Fibroblast of skin of right biceps (primary cell): ENCODE measurements at regions not wholly inside any gene's neighbourhood (a gene's known extent, or its start where the extent isn't known, plus 50 kb on each side); places are given as distances from the start of the nearest gene placed in this dataset.
"Not testable (repeated sequence)": the region's sequence is repeated elsewhere in the genome, so short reads cannot be mapped to it uniquely, and the experiment has no call there.

Experiments
- DNase-seq: peaks from one replicate; pipeline ENCODE4 v3.0.0-alpha.2; 2013

DNA sequence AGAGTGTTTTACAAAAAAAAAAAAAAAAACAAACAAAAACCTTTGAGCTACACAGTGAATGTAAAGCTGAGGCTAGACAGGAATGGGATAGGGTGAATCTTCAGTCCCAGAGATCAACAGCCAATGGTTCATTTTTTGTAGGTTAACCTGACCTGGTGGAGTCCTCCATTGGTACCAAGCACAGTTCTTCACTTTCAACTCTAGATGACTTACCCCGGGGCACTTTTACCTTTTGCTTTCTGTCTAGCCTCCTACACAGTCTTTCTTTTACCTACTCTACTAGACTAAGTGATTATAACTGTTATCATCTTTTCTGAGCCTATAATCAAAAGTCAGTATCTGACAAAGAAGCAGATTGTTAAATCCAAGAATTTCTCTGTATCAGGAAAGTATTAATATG is 50.9 kb downstream of the ANXA2R start:
- no peak for DNase-seq

DNA sequence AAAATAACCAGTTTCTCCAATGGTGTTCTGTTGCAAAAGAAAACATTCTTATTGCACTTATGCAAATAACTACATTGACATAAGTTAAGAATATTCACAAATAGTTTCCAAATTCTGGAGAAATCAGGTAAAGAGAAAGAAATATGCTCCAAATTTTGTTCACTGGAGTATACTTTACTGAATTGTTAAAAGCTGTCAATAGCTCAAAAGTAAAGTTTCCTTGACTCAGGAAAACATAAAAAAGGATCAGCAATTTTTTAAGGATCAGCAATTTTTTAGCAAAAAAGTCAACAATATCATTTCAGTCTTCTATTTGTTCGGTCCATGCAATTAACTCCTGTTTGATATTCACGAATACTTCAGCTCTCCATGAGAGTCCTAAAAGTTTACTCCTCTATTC is 51.6 kb downstream of the ANXA2R start:
- no peak for DNase-seq

DNA sequence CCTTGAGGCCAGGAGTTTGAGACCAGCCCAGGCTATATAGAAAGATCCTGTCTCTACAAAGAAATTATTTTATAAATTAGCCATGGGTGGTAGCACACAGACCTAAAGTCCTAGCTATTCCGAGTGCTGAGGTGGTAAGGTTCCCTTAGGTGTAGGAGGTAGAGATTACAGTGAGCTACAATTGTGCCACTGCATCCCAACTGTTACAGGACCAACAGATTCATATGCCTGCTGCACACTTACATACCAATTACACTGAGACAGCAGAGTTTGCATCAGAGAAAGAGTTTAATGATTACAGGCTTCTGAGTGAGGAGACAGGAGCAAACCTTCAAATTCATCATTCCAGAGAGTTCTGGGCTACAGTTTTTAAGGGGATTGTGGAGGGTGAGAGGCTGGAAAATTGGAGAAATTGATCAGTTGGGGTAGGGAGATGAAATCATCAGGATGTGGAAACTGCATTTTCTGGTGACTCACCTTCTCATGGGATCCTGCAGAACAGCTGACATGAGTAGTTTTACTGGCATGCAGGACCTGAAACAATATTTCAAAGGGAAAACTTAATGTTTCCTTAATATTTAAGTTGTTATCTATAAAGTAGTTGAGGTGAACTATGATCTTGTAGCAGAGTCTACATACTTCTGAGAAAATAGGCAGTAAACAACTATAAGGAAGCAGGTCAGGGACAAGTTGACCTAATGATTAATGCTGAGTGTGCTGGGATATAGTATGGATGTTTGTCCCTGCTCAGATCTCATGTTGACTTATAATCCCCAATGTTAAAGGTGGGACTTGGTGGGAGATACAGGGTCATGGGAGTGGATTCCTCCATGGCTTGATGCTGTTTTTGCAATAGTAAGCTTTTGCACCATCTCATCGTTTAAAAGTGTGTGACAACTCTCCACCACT is 54.7 kb downstream of the ANXA2R start:
- peak; percentile 80 for DNase-seq

DNA sequence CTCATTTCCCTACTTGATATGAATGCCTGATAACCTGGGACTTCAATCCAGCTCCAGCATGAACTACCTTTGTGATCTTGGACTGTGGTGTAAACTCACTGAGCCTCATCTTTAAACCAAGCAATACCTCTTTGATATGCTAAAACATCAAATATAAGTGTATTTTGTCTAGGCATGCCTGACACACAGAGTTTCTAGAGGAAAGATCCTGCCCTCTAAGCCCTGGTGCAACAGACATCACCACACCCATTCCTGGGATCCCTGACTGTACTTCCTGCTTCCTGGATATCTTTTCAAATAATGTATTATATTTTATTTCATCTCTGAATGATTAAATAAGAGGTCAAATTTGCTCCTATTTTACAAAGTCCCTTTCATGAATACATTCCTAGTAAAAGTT is 55.8 kb downstream of the ANXA2R start:
- peak; percentile 8 for DNase-seq

DNA sequence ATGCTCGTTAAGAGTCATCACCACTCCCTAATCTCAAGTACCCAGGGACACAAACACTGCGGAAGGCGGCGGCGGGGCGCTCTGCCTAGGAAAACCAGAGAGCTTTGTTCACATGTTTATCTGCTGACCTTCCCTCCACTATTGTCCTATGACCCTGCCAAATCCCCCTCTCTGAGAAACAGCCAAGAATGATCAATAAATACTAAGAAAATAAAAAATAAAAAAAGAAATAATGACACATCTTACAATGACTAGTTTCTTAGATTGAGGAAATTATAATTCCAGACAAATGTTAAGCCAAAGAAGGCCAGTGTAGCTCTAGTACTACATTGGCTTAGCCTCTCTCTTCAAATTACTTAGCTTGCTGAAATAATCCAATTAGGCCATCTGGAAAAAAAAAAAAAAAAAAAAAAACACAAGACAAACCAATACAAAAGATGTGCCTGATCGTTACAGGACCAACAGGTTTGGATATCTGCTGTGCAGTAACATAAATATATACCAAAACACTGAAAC is 58.0 kb downstream of the ANXA2R start:
- peak; percentile 32 for DNase-seq

DNA sequence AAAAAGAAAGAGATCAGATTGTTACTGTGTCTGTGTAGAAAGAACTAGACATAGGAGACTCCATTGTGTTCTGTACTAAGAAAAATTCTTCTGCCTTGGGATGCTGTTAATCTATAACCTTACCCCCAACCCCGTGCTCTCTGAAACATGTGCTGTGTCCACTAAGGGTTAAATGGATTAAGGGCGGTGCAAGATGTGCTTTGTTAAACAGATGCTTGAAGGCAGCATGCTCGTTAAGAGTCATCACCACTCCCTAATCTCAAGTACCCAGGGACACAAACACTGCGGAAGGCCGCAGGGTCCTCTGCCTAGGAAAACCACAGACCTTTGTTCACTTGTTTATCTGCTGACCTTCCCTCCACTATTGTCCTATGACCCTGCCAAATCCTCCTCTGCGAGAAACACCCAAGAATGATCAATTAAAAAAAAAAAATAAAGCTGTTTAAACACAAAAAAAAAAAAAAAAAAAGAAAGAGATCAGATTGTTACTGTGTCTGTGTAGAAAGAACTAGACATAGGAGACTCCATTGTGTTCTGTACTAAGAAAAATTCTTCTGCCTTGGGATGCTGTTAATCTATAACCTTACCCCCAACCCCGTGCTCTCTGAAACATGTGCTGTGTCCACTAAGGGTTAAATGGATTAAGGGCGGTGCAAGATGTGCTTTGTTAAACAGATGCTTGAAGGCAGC is 58.6 kb downstream of the ANXA2R start:
- not testable (repeated sequence) for DNase-seq

DNA sequence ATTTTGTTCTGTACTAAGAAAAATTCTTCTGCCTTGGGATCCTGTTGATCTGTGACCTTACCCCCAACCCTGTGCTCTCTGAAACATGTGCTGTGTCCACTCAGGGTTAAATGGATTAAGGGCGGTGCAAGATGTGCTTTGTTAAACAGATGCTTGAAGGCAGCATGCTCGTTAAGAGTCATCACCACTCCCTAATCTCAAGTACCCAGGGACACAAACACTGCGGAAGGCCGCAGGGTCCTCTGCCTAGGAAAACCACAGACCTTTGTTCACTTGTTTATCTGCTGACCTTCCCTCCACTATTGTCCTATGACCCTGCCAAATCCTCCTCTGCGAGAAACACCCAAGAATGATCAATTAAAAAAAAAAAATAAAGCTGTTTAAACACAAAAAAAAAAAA is 59.1 kb downstream of the ANXA2R start:
- not testable (repeated sequence) for DNase-seq

DNA sequence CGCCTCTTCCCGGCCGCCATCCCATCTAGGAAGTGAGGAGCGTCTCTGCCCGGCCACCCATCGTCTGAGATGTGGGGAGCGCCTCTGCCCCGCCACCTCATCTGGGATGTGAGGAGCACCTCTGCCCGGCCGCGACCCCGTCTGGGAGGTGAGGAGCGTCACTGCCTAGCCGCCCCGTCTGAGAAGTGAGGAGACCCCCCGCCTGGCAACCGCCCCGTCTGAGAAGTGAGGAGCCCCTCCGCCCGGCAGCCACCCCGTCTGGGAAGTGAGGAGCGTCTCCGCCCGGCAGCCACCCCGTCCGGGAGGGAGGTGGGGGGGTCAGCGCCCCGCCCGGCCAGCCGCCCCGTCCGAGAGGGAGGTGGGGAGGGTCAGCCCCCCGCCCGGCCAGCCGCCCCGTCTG is 59.7 kb downstream of the ANXA2R start:
- not testable (repeated sequence) for DNase-seq

DNA sequence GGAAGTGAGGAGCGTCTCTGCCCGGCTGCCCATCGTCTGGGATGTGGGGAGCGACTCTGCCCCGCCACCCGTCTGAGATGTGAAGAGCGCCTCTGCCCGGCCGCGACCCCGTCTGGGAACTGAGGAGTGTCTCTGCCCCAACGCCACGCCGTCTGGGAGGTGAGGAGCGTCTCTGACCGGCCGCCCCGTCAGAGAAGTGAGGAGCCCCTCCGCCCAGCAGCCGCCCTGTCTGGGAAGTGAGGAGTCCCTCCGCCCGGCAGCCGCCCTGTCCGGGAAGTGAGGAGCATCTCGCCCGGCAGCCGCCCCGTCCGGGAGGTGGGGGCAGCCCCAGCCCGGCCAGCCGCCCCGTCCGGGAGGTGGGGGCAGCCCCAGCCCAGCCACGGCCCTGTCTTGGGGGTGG is 60.9 kb downstream of the ANXA2R start:
- not testable (repeated sequence) for DNase-seq

DNA sequence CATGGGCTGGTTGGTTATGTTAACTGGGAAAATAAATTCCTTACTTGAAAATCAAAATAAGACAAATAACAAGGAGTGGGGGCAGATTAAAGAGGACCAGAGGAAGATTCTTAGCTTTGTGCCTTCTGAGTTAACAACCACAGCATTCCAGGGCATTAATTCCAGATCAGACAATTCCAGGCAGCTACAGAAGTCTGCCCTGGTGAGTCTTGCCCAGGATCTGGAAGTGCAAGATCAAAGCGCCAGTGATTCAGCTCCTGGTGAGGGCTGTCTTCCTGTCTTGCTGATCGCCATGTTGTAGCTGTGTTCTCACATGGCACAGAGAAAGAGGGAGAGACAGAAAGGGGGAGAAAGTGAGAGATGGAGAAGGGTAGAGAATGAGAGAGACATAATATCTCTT is 65.6 kb downstream of the ANXA2R start:
- DNase-seq = peak; percentile 69

DNA sequence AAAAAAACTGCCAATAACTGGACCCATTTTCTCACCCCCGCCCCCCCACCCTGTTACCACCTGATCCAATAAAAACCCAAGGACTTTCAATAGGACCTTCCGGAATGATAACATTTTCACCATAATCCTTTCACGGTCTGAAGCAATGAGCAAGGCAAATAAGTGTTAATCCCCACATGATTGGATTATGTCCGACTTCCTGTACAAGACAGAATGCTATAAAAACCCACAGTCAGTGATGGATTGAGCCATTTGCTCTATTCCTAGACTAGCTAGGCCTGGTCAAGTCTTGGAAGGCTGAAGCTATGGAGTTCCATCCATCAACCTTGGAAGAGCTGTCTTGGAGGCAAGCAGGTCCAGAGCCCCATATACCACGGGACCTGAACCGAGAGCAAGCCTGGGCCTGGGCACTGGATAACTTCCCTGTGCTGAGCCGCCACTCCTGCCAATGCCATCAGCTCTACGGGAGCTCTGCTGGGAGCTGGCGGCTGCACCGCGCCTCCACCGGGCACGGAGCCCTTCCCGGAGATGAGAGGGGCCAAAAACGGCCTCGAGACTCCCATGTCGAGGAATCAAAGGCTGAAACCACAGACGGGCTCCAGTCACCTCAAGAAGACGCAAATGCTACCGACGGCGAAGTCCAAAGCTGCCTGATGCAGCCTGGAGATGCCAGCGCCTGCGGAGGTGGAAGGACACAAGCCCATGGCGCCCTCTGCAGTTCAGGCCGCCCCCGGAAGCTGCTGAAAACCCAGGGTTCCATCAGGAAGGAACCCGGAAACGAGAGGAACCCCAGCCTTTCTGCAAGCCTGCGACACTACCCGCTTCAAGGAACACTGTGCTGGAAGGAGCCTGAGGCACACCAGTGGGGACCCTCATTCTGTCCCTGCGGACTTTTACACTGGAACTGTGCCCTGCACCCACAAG is 69.2 kb downstream of the ANXA2R start:
- DNase-seq = no peak

DNA sequence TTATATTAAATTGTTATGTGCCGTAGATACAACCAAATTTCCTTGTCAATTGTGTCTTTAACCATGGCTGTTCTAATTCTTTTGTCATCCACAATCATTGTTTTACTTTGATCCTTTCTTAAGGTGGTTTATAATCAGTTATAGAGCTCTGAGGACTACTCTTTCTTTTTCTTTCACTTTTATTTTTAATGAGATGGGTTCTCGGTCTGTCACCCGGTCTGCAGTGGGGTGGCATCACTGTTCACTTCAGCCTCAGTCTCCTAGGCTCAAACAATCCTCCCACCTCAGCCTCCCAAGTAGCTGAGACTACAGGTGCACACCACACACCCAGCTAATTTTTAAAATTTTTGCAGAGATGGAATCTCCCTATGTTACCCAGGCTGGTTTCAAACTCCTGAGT is 74.2 kb downstream of the ANXA2R start:
- no peak for DNase-seq

DNA sequence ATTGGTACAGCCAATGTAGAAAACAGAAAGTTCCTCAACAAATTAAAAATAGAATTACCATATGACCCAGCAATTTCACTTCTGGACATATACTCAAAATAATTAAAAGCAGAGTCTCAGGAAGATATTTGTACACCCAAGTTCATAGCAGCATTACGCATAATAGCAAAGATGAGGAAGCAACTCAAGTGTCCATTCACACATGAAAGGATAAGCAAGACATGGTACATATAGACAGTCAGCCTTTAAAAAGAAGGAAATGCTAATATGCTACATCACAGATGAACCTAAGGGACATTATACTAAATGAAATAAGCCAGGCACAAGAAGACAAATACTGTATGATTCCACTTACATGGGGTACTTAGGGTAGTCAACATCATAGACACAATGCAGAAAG is 76.7 kb downstream of the ANXA2R start:
- no peak for DNase-seq

DNA sequence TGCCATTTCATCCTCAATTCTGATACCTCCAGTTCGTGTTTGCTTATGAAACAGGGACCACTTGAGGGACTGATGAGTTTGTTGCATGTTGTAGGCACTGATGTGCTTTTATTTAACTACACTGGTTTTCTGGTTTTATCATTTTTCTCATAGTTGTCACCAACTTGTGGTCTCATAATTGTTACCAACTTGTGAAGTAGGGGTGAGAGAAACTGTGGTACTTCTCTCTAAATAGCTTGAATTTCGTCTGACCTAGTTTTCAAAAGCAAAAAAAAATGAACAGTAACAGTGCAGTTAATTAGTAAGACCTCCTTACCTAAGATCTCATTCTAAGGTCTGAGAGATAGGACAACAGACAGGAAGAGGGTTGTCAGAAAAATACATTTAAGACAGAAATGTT is 78.0 kb downstream of the ANXA2R start:
- no peak for DNase-seq

DNA sequence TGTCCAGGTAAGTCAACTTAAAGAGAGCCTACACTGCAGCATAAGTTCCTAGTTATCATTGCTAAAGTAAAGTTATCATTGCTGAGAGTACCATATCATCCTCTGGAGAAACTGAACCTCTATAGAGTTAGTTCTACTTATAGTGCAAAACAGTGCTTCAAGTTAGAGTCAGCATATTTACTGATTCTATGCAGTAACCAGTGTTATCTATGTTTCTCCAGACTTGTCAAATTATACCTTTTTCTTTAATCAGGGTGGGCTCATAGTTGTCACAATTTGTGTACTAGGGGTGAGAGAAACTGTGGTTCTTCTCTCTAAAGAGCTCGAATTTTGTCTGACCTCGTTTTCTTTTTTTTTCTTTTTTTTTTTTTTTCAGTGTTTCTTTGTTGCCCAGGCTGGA is 79.6 kb downstream of the ANXA2R start:
- no peak for DNase-seq

DNA sequence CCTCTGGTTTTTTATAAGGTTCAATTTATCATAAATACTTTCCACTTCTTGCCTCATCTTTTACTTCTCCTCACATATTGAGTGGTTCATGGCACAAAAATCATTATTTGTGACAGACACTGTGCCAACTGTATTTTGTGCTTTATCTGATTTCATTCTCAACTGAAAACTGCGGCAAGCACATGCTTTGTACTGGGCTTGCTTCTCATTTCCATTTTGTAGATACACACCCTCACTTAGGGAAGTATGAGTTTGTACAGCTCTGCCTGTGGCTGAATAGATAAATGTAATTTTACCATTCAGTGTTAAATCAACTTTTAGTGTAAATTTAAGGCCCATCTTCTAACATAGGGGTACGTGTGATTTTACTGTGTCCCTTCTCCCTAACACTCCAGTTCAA is 83.6 kb downstream of the ANXA2R start:
- no peak for DNase-seq

DNA sequence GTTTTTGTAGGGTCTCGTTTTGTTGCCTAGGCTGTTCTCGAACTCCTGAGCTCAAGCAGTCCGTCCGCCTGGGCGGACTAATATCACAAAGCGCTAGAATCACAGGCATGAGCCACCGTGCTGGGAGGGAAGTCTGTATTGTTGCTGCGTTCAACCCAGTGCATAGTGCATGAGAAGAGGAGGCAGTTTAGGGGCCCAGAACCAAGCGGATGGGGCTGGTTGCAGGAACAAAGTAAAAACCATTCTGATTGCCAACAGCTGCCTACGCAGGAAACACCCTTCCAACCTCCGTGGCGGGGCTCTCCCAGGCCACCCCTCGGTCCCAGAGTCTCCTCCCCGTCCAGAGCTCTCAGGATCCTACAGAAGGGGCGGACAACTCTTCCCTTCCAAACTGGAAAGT is 87.1 kb downstream of the ANXA2R start:
- DNase-seq = peak; percentile 49

DNA sequence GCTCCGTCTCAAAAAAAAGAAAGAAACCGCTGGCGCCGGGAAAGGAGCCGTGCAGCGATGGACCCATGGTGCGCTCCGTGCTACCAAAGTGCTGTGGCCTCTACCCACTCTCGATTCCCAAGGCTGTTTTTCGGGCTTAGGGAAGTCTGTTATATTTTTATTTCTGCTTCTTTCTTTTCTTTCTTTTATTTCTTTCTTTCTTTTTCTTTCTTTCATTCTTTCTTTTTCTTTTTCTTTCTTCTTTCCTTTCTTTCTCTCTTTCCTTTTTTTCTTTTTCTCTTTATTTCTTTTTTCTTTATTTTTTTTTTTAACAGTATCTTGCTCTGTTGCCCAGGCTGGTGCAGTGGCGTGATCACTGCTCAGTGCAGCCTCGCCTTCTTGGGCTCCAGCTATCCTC is 87.5 kb downstream of the ANXA2R start:
- peak; percentile 25 for DNase-seq

DNA sequence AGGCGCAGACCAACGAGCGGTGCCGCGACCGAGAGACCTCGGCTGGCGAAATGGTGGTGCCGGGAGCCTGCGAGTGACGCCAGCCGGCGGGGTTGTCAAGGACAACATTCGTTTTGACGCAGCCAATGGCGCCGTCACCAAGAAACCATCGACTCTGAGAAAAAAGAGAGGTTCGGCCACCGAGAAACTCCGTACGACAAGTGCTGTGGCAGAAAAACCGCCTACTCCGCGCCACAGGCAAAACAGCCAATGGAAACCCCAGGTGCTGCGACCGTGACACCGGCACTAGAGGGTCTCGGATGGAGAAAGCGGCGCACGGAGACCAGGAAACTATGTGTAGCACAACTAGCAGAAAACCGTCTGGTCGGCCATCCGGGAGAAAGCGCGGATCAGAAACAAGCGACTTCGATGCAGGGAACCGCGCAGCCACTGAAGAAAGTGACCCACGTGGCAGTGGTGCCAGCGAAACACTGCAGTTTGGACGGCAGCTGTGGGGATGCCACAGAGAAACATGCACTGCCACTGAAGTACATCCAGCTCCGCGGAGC is 88.8 kb downstream of the ANXA2R start:
- DNase-seq = peak; percentile 68

DNA sequence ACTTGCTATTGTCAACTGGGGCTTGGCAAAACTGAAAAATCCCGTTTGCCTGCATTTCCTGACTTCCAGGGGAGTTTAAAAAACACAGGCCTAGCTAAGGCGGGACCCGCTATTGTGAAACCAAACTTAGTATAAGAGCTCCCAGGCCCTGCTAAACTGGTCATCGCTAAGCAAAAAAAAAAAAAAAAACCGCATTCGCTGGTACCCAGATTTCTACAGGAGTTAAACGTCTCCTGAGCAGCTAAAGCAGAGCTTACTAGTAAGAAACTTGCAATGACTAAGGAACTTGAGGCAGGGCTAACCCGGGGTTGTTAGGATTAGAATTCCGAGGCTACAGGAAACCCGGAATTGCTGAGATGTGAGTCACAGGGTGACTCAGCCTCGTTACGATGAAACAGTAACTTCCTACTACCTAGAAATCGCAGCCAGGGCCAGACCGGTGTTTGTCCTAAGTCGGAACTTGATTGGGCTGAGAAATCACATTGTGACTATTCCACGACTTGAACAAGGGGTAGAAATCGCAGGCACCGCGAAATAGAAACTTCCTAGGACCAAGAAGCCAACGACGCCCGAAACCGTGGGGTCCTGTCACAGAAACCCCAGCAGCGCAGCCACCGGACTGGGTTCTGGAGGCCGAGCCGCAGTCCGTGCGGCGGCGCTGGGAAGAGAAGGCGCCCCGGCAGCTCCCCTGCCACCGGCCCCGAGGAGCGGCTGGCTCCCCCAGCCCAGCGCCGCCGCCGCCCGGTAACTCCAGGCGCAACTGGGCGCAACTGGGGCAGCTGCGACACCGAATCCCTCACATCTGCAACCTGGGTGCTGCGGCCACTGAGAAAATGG is 89.4 kb downstream of the ANXA2R start:
- peak; percentile 100 for DNase-seq

DNA sequence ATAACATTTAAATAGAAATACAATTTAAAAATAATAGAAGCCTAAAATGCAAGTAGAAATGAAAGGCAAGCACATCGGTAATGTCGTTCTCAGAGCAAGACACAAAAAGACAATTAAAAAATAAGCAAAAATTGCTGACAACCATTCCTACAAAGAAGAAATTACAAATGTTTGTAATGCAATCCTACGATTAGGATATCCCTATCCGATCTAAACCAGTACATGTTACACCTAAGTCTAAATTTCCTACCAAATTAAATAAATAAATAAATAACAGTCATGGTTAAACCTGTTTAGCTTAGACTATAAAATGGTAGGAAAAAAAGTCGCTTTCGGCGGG is 90.0 kb downstream of the ANXA2R start:
- no peak for DNase-seq
